Astrocyte of the cerebellum (primary cell): ENCODE measurements at regions not wholly inside any gene's neighbourhood (a gene's known extent, or its start where the extent isn't known, plus 50 kb on each side); places are given as distances from the start of the nearest gene placed in this dataset.

ENCODE experiments used
- DNase-seq: peaks from one replicate; pipeline ENCODE4 v3.0.0-alpha.2; 2011; ENCODE audit warnings: low read depth
- H3K4me3 ChIP-seq: 2 replicates; pipeline ENCODE4 v1.5.1; 2011; ENCODE audit warnings: mild to moderate bottlenecking, low read depth, low read length, moderate library complexity
- in situ Hi-C: cut with HindIII; loops from 2 replicates; pipeline ENCODE4 v1.10.0; 2017; ENCODE audit warnings: low sequenced_read_pairs
- TF ChIP-seq, protein P1 (sequence below): IDR thresholded peaks from 2 replicates; pipeline ENCODE4 v1.5.1; 2012; ENCODE audit warnings: low read length, low read depth, moderate library complexity, mild to moderate bottlenecking; ENCODE audit errors: missing control alignments

DNA sequence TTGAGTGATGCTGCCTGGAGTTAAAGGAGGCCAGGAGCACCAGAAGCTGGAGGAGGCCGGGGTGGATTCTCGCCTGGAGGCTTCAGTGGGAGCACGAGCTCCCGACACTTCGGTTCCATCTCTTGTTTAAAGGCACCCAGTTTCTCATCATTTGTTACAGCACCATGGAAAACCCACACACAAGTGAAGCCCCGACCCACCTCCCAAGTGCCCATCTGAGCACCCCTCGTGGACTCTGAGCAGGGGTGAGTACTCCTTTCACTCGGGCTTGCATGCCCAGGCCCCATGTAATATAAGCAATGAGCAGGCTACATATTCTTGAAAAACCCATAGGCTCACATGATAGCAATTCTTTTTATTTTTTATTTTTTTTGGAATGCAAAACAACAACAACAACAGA lies 196.9 kb upstream of the MAF start:
- DNase-seq = no peak
- TF ChIP-seq, protein P1, sequence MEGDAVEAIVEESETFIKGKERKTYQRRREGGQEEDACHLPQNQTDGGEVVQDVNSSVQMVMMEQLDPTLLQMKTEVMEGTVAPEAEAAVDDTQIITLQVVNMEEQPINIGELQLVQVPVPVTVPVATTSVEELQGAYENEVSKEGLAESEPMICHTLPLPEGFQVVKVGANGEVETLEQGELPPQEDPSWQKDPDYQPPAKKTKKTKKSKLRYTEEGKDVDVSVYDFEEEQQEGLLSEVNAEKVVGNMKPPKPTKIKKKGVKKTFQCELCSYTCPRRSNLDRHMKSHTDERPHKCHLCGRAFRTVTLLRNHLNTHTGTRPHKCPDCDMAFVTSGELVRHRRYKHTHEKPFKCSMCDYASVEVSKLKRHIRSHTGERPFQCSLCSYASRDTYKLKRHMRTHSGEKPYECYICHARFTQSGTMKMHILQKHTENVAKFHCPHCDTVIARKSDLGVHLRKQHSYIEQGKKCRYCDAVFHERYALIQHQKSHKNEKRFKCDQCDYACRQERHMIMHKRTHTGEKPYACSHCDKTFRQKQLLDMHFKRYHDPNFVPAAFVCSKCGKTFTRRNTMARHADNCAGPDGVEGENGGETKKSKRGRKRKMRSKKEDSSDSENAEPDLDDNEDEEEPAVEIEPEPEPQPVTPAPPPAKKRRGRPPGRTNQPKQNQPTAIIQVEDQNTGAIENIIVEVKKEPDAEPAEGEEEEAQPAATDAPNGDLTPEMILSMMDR = no peak
- H3K4me3 ChIP-seq = no peak overlapping the region
- in situ Hi-C loops = no loop called here

DNA sequence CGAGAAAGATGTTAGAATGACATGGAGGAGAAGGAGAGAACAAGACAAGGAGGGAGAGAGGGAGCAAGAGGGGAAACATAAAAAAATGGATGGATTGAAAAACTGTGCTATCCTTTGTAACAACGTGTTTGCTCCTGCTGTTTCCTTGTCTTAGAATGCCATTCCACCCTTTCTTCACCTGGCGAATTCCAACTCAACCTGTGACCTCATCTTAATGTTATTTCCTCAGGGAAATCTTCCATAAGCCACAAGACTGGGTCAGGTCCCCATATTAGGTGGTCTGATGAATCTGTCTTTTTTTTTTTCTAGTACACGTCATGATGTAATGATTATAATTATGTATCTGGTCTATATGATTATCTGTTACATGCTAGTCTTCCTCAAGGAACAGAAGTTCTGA lies 195.0 kb upstream of the MAF start:
- in situ Hi-C loops = no loop called here
- DNase-seq = no peak
- H3K4me3 ChIP-seq = no peak overlapping the region
- TF ChIP-seq, protein P1 = no peak

DNA sequence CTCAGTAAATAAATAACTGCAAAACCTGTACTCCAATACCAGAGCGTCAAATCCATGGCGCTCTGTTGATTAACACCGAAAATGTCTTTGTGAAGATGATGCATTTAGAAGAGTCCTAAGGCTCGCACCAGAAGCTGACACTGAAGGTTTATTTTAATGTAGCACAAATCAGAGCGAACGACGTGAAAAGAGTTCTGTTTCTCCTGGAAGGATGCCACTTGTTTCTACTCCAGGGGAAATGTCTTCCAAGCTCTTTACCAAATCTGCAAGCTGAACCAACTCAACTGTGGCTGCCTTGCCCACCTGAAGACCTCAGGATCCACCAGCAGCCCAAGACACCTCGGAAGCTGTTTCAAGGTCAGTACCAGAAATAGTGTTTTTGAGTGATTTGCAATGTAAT lies 194.4 kb upstream of the MAF start:
- in situ Hi-C loops = no loop called here
- TF ChIP-seq, protein P1 = no peak
- no peak for DNase-seq
- no peak overlapping the region for H3K4me3 ChIP-seq

DNA sequence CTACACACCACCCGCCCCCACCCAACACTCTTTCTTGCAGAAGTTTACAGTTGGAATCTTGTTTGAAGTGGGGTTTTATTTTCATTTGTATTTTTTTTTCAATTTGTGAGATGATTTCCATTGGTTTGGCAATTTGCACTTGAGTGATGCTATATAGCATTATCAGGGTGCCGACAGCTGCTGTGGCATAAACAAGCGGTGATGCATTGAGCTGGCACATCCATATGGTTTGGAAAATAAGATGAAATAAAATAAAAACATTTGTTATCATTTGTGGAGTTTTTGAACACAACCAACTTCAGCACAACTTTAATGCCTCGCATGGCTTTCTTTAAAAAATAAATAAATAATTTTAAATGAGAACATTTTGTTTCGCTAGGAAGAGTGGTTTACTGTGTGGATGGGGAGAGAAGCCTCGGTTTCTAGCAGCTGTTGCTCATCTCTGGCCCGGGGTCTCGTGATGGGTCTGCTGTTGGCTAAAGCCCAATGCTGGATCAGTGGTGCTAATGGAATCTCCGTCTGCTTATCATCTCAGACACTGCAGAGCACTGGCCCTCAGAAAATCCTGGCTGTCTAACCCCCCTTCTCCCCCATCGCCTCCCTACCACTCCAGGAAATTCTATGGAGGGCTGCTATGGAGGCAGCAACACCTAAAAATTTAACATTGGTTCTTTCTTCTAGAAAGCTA lies 192.3 kb upstream of the MAF start:
- no peak overlapping the region for H3K4me3 ChIP-seq
- TF ChIP-seq, protein P1 = no peak
- in situ Hi-C loops = no loop called here
- no peak for DNase-seq

DNA sequence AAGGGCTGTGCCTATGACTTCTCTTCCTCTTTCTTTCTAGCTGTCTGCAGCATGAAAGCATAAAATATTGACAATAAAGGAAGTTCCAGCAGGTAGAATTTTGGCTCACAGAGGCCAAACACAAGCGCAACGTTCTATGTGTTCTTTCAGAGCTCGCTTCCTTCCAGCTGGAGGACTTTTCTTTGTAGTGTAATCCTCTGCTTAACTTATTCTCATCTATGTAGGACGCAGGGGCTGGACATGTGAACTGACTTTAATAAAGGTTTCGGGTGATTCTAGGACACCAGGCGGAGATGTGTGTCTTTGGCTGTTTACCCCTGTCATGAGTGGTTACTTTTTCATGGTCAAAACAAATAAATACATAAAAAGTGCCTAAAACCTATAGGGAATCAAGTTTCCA lies 191.5 kb upstream of the MAF start:
- no peak for DNase-seq
- H3K4me3 ChIP-seq = no peak overlapping the region
- TF ChIP-seq, protein P1 = no peak
- in situ Hi-C loops = no loop called here

DNA sequence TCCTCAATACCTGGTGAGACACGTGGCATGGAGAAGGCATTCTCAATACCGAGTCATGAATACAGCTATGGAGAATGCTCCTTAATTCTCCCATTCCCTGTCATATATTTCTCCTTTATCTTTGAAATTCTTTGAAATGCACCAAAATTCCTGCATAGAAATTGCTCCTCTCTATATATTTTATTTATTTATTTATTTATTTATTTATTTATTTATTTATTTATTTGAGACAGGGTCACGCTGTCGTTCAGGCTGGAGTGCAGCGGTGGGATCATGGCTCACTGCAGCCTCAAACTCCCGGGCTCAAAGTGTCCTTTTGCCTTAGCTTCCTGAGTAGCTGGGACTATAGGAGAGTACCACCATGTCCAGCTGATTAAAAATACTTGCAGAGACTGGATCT lies 190.3 kb upstream of the MAF start:
- TF ChIP-seq, protein P1 = no peak
- no peak for DNase-seq
- no peak overlapping the region for H3K4me3 ChIP-seq
- in situ Hi-C loops = no loop called here
